RPMI7951 (cell line): ENCODE measurements at regions not wholly inside any gene's neighbourhood (a gene's known extent, or its start where the extent isn't known, plus 50 kb on each side); places are given as distances from the start of the nearest gene placed in this dataset.

Source experiments
- DNase-seq: peaks from one replicate; pipeline ENCODE4 v3.0.0-alpha.2; 2012; ENCODE audit warnings: low read depth

DNA sequence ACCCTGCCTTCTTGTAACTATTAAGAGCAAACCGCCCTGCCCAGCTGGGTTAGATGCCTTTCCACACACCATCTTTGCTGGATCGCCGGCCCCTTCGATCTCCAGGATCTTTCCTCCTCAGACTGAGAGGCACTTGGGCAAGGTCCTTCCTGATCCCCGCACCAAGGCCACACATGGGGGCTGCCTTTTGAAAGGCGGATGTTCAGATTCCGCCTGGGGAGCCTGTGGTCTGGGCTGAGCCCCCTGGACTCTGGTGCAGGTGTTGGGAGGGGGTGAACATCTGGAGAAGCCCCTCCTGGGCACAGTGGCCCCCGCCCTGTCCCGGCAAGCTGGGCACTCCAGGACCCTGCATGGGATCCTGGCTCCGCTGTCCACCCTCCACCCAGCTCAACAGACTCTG lies 135.4 kb upstream of the HDAC4 start:
- no peak for DNase-seq

DNA sequence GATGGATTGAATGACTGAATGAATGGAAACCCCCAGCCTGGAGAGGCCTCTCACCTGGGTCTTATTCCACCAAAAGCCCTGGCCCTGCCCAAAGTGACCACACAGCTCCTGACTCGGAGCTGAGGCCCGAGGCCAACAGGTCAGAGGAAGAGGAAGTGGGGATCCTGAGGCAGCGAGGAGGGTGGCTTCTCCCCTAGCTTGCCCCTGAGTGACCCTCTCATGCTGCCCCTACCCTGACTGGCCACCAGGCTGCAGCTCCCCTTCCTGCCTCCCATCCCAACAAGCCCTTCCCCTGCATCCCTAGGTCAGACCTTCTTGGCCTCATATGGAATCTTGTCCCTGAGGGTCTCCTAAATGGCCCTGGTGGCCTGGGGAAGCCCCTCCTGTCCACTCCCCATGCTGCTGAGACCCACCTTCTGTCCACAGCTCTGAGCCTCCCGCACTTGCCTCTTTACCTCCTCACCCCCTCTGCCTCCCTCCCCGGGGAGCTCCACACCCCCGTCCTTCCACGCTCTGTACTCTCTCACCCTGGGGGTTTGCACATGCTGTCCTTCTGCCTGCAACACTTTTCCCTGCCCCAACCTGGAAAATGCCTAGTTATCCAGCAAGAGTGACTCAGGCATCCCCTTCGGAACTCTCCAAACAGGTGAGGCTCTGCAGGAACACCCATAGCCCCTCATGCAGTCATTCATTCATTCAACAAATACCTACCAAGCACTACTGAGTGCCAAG lies 134.8 kb upstream of the HDAC4 start:
- no peak for DNase-seq

DNA sequence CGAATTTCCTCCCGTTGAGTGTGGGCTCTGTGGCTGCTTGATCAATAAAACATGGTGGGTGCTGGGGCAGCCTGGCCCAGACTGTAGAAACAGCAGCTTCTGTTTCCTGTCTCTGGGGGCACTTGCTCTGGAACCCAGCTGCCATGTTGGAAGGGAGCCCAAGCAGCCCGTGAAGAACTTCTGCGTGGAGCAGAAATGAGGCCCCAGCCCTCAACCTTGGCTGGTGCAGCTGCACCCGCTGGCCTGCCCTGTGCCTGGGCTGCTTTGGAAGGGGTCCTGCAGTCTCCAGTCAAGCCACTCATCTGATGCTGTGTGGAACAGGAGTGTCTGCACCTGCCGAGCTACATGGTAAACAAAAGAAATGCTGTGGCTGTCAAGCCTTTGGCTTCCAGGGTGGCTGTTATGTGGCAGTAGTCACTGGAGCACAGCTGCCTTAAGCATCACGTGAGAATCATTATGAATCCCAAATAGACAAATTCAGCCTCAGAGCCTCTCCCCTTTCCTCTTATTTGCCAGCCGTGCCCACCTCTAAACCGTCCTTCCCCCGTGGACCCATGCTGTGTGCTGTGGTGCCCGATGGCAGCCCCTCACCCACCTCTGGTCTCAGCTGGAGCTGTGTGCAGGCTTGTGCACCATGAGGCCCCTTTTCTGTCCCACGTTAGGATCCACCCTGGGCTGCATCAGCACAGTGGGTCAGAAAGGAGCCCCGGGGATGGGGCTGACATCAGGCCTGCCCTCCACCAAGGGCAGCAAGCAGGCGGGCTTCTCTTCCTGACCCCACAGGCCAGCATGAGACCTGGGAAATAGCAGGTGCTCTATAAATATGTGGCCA lies 134.0 kb upstream of the HDAC4 start:
- DNase-seq, result no peak

DNA sequence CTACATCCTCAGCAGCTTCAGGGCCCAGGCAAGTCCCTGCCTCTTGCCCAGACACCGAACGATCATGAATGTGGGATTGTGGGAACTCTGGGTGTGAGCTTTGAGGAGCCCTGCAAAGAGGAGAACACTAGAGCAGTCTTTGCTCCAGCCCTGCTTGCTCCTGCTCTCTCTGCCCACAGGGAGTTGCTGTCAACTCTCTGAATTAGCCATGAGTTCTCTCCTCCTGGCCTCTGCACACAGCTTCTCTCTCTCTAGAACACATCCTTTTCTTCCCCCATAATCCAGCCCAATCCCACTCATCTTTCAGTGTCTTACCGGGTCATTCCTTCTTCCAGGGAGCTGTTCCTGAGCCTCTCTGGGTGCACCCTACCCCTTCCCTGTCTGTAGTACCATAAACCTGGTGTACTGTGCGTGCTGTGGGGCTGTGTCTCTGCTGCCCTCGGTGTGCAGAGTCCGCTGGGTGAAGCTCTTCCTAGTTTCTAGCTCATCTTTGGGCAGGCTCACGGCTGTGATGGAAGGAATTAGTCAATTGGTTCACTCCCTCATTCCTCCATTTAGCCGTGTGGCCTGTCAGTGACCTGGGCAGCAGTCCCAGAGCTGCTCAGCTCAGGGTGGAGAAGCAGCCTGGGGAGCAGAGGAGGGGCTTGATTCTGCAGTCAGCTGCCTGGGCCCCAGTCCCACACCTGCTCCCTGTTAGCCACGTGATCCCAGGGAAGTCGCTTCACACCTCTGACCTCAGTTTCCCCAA lies 132.9 kb upstream of the HDAC4 start:
- DNase-seq, result peak; percentile 25

DNA sequence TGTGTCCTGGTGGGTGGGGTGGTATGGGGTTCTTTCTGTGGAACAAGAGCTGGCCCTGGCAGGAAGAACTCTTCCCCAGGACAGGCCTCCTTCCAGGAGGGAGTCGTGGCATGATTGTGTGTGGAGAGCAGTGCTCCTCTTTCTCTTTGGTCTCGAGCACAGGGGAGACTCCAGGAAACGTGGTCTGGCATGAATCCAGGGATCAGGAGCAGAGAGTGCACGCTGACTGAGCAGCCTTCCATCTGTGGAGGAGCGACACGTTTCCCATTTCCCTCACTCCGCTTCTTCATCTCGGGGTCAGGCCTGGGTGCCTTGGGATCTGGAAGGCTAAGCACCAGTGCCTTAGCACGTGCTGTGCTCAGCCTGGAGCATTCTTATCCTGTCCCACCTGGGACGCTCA lies 132.0 kb upstream of the HDAC4 start:
- DNase-seq, result peak; percentile 45

DNA sequence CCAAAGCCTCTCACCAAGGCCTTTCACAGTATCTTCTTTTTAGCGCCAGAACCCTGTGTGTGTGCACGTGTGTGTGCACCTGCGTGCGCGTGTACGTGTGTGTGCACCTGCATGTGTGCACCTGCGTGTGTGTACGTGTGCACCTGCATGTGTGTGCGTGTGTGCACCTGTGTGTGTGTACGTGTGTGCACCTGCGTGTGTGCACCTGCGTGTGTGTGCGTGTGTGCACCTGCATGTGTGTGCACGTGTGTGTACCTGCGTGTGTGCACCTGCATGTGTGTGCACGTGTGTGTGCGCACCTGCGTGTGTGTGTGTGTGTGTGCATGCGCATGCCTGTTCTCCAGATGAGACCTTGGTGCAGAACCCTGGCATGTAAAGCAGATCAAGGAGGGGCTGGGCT lies 131.4 kb upstream of the HDAC4 start:
- no peak for DNase-seq

DNA sequence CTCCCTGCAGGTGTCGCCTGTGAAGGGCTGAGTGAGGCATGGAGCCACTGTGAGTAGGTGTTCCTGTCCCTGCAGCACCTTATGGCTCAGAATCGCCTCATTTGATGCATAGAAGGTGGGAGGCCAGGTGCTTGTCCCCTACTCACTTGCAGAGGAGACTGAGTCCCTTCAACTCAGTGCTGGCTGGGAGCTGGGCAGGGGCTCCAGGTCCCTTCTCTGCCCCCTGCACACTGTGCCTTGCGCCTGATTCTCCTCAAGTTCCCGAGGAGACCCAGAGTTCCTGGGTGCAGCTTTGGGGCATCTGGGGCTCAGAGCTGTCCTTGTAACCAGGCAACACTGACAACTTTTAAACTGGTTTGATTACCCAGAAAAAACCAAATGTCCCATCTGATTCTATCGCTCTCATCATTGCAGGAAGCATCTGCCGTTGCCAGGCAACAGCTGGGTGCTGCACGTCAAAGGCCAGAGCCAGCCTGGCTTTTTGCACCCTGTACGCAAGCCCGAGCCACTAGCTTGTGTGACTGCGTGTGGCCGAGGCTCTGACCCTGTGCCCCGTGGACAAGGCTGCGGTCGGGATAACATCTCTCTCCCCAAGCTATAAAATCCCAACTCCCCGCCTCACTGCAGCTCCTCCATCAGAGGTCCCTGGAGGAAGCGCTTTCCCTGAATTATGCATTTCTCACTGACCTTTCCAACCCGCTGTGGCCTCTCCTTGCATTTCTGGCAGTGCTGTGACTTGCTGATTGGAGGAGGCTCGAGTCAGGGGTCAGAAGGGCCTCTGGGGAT lies 130.8 kb upstream of the HDAC4 start:
- DNase-seq, result peak; percentile 74

DNA sequence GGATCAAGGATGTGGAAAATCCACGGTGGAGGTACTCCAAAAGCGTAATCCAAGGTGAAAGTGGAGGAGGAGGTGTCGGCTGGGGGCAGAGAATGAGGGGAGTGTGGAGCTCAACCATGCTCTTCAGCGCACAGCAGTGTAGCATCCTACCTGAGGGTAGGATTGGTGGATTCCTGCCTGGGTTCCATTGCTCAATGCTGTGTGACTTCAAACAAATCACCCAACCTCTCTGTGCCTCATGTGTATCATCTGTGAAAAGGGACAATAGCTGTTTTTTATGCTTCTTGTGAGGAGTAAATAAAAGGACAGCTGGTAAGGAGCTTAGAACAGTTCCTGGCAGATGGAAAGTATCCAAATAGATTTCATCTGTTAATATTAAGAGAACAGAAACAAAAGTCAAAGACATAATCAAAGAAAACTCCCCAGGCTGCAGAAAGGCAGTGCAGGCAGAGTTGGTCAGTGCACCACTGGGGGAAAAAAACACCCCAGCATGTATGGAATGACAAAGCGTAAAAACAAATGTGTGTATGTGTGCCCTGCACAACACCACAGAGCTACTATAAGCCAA lies 130.0 kb upstream of the HDAC4 start:
- no peak for DNase-seq

DNA sequence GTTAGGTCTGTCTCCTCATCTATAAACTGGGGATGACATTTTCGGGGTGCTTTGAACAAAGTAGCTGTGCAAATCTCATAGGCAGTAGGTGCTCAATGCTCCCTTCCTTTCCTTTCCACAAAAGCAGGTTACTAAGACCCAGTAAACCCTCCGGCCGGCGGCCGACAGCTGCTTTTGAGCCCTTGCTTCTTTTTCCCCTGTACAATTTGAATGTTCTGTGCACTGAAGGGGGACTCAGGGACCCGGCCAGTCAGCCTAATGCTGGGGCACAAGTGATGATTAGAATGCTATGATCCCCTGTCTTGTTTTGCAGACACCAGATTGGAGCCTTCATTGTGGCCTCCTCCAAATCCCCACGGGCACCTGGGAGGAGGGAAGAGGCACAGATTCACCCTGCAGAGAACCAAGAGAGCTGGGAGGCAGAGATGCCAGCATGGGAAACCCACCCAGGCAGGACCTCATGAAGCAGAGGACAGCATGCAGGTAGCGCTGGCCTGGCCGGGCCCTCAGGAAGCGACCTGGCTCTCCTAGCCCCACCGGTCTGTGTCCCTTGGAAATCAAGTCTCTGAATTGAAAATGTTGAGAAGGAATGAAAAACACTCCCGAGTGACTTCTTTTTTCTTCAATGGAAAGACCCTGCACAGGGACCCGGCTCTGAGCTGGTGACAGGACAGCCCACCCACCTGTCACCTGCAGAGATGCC lies 128.6 kb upstream of the HDAC4 start:
- DNase-seq, result no peak

DNA sequence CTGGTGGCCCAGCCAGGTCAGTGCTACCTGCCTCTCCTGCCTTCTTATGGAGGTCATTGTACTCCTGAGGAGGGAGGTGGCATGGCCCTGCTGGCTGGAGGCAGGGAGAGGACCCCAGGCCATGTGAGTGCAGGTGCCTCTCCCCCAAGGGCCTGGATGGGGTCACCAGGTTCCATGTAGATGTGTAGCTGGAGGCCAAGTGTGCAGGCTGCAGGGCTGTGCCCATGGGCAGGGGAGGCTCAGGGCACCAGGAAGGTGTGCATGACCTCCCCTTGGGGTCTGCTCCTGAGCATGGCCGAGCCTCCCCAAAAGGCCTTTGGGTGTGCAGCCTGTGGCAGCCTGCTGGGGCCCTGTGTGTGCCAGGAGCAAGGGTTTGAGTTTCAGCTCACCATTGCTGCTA lies 128.1 kb upstream of the HDAC4 start:
- DNase-seq, result no peak

DNA sequence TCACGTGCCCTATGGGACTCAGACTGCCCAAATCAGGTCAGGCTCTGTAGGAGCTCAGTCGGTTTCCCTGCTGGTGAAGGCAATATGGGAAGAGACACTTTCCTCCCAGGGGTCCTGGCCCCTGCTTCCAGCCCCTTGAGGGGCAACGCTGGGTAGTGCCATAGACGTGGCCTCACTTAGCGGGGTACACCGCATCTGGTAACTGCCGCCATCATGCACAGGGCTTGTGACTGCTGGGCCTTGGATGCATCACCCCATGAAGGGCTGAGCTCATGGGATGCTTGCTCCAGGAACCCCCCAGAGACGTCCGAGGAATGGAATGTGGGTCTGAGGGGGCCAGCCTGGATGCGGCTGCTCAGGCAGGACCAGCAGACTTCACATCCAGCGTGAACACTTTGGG lies 127.3 kb upstream of the HDAC4 start:
- DNase-seq, result no peak

DNA sequence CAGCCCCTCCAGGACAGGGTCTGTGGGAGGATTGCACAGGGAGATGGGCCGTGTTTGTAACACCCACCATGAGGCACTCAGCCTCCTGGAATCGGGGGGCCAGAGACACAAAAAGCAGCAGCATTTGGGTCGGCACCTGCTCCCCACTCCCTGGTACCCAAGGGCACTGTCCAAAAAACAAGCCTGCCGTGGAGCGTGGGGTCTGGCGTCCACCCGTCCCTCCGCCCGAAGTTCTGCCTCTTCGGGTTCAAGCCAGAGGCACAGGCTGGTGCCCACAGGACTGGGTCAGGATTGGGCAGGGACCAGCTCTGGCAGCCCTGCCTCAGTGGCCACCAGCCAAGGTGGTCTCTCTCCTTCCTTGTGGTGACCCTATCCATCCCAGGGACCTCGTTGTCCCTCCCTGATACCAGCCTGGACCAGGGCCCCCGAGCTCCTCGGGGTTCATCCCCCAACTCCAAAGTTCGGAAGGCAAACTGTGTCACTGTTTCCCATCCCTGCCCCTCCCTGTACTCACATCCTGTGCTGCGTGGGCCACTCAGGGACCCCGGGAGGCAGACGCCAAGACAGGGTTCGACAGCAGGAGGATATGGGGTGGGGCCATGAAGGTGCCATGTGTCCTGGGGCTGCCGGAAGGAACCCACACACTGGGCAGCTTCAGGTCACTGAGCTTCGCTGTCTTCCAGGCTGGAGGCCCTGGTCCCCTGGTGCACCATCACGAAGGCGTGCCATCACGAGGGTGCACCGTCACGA lies 126.0 kb upstream of the HDAC4 start:
- DNase-seq, result no peak

DNA sequence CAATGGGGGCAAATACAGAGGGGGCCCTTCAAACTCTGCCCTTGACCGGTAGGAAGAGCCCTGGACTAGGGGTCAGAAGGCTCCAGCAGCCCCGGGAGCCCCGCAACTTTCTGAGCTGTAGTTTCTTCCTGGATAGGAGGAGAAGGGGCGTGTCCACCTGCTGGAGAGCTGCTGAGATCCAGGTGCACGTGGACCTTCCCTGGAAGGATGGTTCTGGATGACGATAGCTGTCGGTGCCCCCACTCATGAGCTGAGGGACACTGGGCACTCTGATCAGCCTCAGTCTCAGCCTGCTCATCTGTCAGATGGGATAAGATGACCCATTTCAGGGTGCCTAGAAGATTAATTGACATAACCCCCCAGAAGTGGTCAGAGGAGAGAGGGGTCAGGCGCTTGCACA lies 125.2 kb upstream of the HDAC4 start:
- DNase-seq, result no peak

DNA sequence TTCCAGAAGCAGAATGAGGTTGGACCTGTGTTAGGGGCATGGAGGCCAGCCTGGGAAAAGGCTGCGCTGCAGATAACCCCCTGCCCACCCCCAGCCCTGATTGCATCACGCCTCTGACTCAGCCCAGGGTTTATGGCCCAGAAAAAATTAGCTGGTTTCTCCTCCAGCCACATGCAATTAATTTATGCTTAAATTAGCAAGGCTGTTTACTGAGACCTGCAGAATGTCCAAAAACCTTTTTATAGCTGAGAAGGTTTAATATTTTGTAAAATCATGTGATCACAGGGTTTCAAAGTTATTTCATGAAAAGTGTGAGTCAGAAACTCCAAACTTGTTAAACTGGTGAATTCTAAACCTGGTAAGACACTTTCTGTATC lies 123.1 kb upstream of the HDAC4 start:
- no peak for DNase-seq

DNA sequence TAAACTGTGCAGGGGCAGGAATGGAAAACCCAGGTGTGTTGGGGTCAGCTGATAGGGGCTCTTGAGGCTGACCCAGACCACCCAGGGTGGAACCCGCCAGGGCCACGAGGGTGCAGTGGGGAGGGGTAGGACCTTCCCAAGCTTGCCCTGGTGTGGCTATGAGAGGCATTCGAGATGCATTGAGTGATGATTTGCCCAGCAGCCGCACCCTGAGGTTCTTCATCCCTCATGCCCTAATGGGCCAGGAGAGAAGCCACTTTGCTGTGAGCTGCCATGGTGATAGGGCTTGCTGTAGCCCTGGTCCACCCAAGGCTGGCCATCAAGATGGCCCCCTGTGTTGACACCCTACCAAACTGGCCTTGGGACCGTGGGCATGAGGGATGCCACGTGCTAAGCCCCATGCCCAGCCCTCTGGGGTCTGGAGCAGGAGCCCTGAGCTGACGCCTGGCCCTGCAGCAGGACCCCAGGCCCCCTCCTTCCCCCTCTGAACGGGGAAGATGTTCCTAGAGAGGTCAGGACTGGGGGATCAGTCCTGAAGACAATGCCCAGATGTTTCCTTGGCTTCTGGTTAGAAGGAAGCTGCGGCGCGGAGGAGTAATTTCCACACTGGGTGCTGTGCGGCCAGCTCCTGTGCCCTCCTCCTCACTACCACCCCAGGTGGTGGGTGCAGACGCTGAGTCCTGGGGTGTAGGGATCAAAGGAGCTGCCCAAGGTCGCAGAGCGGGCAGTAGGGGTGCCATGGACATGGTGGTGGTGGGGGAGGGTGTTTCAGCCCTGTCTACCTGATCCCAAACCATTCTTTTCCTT lies 122.5 kb upstream of the HDAC4 start:
- no peak for DNase-seq

DNA sequence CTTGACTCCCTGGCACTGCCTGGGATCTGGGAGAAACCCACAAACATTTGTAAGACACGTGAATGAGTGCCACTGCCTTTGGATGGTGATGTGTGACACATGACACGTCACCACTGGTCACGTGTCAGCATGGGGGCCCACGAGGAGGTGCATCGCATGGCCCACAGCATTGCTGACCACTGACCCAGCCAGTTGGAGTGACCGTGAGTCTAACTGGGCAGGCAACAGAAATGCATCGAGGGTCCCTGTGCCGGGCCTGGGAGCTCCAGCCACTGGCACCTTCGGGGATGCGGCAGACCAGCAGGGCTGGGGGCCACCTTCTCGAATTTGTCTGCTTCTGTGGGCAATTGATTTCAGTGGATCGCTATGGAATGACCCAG lies 121.9 kb upstream of the HDAC4 start:
- DNase-seq, result peak; percentile 15

DNA sequence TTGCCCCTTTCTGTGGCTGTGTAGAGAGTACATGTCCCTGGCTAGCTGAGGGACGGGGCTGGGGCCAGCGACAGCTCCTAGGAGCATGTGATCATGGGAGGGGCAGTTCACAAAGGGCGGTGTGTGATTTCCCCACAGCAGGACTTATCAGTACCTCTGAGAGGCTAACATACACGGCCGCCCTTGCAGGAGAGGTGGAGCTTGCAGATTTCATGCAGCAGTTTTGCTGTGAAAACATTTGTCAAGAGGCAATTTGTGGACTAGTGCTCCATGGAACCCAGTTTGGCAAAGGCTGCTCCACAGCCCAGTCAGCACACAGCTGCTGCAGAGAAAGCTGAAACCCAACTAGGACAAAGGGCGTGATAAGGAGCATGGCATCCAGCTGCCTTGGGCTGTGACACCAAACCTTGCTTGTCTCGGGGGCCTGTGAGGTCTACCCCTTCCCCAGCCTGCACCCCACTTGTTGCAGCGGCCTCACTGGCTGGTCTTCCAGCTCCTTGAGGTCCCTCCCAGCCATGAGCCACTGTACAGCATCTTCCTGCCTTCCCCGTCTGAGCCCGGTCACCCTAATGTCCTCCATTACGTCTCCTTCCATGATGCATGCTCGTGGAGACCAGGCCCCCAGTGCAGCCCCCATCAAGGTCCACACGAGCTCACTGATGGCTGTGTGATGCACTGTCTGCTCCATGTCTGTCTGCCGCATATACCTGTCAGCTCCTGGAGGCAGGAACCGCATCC lies 121.4 kb upstream of the HDAC4 start:
- DNase-seq, result no peak

DNA sequence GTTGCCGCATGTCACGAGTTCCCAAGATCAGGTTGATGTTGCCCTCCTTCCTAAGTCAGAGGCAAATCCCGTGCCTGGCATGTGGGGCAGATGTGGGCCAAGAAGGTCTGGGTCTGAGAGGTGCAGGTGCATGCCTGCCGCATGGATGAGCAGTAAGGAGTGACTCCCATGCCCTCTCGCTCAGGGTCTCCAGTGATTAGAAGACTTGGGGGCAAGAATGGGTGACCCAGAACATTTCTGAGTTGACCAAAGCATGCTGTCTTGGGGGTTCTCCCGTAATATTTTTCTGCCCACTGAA lies 120.6 kb upstream of the HDAC4 start:
- DNase-seq, result no peak
